ENCODE measurements at regions not wholly inside any gene's neighbourhood (a gene's known extent, or its start where the extent isn't known, plus 50 kb on each side); places are given as distances from the start of the nearest gene placed in this dataset.

DNA sequence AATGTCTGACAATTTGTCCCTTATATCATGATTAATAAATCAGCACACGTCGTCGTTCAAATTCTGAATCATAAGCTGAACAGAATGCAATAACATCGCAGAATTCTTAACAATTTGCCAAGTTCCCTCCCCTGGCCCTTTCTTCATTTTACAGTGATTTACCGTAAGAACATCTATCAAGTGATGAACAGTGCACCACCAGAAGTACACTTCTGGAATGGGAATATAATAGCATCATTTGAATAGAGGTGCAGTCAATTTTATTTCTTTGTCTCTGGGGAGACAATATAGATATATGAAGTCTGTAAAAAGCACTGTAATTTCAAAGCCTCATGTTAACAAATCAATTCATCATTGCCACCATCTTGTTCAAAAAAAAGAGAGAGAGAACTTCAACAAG is 145.1 kb upstream of the SMLR1 start:
- H3K4me1 Mint-ChIP-seq (ENCODE audit: low read depth): no peaks in the 10 kb centered on the region
- ChIA-PET POLR2A (no interaction called here), CTCF (no interaction called here)
- intact Hi-C loops (cut with DNase I, micrococcal nuclease): no loop called here
- peaks cover 6% of the 10 kb centered on the region for H3K9me3 Mint-ChIP-seq
- no peaks in the 10 kb centered on the region for H3K36me3 Mint-ChIP-seq (ENCODE audit: low read depth)
- ATAC-seq (ENCODE audit: poor library complexity) (no peak), DNase-seq (no peak)
- no peak overlapping the region for H3K4me3 Mint-ChIP-seq
- no peaks in the 10 kb centered on the region for H3K27me3 Mint-ChIP-seq
- TF ChIP-seq, protein P1, sequence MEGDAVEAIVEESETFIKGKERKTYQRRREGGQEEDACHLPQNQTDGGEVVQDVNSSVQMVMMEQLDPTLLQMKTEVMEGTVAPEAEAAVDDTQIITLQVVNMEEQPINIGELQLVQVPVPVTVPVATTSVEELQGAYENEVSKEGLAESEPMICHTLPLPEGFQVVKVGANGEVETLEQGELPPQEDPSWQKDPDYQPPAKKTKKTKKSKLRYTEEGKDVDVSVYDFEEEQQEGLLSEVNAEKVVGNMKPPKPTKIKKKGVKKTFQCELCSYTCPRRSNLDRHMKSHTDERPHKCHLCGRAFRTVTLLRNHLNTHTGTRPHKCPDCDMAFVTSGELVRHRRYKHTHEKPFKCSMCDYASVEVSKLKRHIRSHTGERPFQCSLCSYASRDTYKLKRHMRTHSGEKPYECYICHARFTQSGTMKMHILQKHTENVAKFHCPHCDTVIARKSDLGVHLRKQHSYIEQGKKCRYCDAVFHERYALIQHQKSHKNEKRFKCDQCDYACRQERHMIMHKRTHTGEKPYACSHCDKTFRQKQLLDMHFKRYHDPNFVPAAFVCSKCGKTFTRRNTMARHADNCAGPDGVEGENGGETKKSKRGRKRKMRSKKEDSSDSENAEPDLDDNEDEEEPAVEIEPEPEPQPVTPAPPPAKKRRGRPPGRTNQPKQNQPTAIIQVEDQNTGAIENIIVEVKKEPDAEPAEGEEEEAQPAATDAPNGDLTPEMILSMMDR (IDR thresholded peaks at IDR 0.05): no peak
- no peaks in the 10 kb centered on the region for H3K4me1 ChIP-seq (ENCODE audit: insufficient read depth, low read length)
- H3K4me3 ChIP-seq (ENCODE audit: low read length): no peak overlapping the region
- no peak overlapping the region for H3K27ac Mint-ChIP-seq
- no peaks in the 10 kb centered on the region for H3K9me3 ChIP-seq (ENCODE audit: control insufficient read depth in 1 of 2, insufficient read depth in 1 of 2, low read length in 2 of 2)
- no peaks in the 10 kb centered on the region for H3K27me3 ChIP-seq (ENCODE audit: control insufficient read depth in 1 of 2, insufficient read depth in 2 of 2, low read length in 2 of 2)
- no peak overlapping the region for H3K27ac ChIP-seq (ENCODE audit: low read depth in 1 of 2, low read length in 2 of 2)
- H3K36me3 ChIP-seq (ENCODE audit: insufficient read depth, low read length): no peaks in the 10 kb centered on the region

DNA sequence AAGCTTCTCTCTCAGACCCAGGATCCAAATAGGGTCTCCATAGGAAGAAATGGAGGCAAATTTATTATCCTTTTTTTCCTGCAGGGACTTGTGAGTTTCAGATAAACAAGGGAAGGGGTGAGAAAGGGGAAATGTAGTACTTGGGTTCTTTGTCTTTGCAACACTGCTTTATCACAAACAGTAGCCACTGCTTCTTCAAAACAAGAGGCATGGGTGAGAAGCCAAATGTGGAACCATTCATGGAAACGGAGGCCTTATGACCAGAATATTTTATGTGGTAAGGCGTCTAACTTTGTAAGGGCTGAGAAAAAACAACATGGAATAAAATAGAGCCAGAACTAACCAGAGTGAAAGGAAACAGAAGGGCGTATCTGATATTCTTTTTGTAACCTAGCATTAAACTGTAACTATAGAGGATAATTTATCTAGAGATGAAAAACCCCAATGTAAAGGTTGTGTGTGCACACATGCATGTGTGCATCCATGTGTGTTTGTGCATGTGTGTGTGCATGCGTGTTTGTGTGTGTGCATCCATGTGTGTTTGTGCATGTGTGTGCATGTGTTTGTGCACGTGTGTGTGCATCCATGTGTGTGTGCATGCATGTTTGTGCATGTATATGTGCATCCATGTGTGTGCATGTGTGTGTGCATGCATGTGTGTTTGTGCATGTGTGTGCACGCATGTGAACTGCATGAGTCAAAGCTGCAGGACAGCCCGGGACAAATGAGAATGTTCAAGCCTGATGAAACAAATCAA is 143.3 kb upstream of the SMLR1 start:
- TF ChIP-seq, protein P1 (IDR thresholded peaks at IDR 0.05): no peak
- intact Hi-C loops (cut with DNase I, micrococcal nuclease): no loop called here
- H3K4me3 Mint-ChIP-seq: no peak overlapping the region
- H3K4me1 ChIP-seq (ENCODE audit: insufficient read depth, low read length): no peaks in the 10 kb centered on the region
- H3K27me3 ChIP-seq (ENCODE audit: control insufficient read depth in 1 of 2, insufficient read depth in 2 of 2, low read length in 2 of 2): no peaks in the 10 kb centered on the region
- DNase-seq (no peak), ATAC-seq (ENCODE audit: poor library complexity) (no peak)
- H3K27ac ChIP-seq (ENCODE audit: low read depth in 1 of 2, low read length in 2 of 2): no peak overlapping the region
- H3K4me1 Mint-ChIP-seq (ENCODE audit: low read depth): no peaks in the 10 kb centered on the region
- H3K4me3 ChIP-seq (ENCODE audit: low read length): no peak overlapping the region
- no peaks in the 10 kb centered on the region for H3K9me3 Mint-ChIP-seq
- ChIA-PET CTCF (interaction anchor here (1.0 kb wide), 1 partner anchor 14 kb away, joined by 3 read pairs; no protein-coding TSS in a partner anchor), POLR2A (no interaction called here)
- no peaks in the 10 kb centered on the region for H3K27me3 Mint-ChIP-seq
- H3K27ac Mint-ChIP-seq: no peak overlapping the region
- no peaks in the 10 kb centered on the region for H3K36me3 ChIP-seq (ENCODE audit: insufficient read depth, low read length)
- H3K36me3 Mint-ChIP-seq (ENCODE audit: low read depth): no peaks in the 10 kb centered on the region
- no peaks in the 10 kb centered on the region for H3K9me3 ChIP-seq (ENCODE audit: control insufficient read depth in 1 of 2, insufficient read depth in 1 of 2, low read length in 2 of 2)

DNA sequence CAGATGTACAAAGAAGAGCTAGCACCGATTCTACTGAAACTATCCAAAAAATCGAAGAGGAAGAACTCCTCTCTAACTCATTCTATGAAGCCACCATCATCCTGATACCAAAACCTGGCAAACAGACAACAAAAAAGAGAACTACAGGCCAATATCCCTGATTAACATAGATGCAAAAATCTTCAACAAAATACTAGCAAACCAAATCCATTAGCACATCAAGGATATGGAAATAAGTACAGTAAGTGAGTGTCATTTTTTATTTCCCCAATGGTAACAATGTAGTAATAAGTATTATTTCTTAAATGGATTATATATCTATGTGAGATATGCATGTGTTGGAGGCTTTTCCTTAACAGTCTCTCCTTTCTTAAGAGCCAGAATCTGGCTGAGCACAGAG is 134.5 kb upstream of the SMLR1 start:
- Histone ChIP-seq H3K4me1 (ENCODE audit: insufficient read depth, low read length) (no peaks in the 10 kb centered on the region), H3K36me3 (ENCODE audit: insufficient read depth, low read length) (no peaks in the 10 kb centered on the region), H3K27ac (ENCODE audit: low read depth in 1 of 2, low read length in 2 of 2) (no peak overlapping the region), H3K27me3 (ENCODE audit: control insufficient read depth in 1 of 2, insufficient read depth in 2 of 2, low read length in 2 of 2) (no peaks in the 10 kb centered on the region), H3K9me3 (ENCODE audit: control insufficient read depth in 1 of 2, insufficient read depth in 1 of 2, low read length in 2 of 2) (no peaks in the 10 kb centered on the region), H3K4me3 (ENCODE audit: low read length) (no peak overlapping the region)
- H3K36me3 Mint-ChIP-seq (ENCODE audit: low read depth): no peaks in the 10 kb centered on the region
- peaks cover 33% of the 10 kb centered on the region for H3K4me1 Mint-ChIP-seq (ENCODE audit: low read depth)
- H3K27me3 Mint-ChIP-seq: no peaks in the 10 kb centered on the region
- POLR2A ChIA-PET: no interaction called here
- DNase-seq (no peak), ATAC-seq (ENCODE audit: poor library complexity) (no peak)
- no peak overlapping the region for H3K4me3 Mint-ChIP-seq
- TF ChIP-seq, protein P1 (IDR thresholded peaks at IDR 0.05): no peak
- intact Hi-C loops (cut with DNase I, micrococcal nuclease): loop anchor here in 1 of 2 experiments (10.0 kb wide), 1 partner anchor 1198 kb away; no protein-coding TSS in a partner anchor
- H3K9me3 Mint-ChIP-seq: no peaks in the 10 kb centered on the region
- no peak overlapping the region for H3K27ac Mint-ChIP-seq
- CTCF ChIA-PET: no interaction called here

Data from CD4-positive, alpha-beta T cell (primary cell).